Transverse colon (tissue), 4 donors: ENCODE measurements at regions not wholly inside any gene's neighbourhood (a gene's known extent, or its start where the extent isn't known, plus 50 kb on each side); places are given as distances from the start of the nearest gene placed in this dataset.

ENCODE experiments used
- DNase-seq: peaks from one replicate; pipeline ENCODE4 v3.0.0-alpha.2; 2019
- H3K27ac ChIP-seq, 4 donors: fragments of 200-600 bp; sonication (generic); 2 replicates each; pipeline ENCODE4 v1.5.1; 2016 to 2018; ENCODE audit warnings: inconsistent platforms in 4 of 4
- H3K27me3 ChIP-seq: fragments of 200-600 bp; sonication (generic); 2 replicates; pipeline ENCODE4 v1.5.1; 2017; ENCODE audit warnings: inconsistent platforms
- H3K36me3 ChIP-seq, 4 donors: fragments of 200-600 bp; sonication (generic); 2 replicates each; pipeline ENCODE4 v1.5.1; 2017 to 2019; ENCODE audit warnings: inconsistent platforms in 4 of 4
- H3K4me1 ChIP-seq, 4 donors: fragments of 200-600 bp; sonication (generic); 2 replicates each; pipeline ENCODE4 v1.5.1; 2017 to 2020; ENCODE audit warnings: inconsistent platforms in 4 of 4
- H3K4me3 ChIP-seq, 4 donors: fragments of 200-600 bp; sonication (generic); 1 replicate in 1 of 4; 2 replicates in 3 of 4; pipeline versions ENCODE4 v1.5.1 to v1.6.1; 2017 to 2019; ENCODE audit warnings: inconsistent platforms in 4 of 4
- H3K9me3 ChIP-seq, 2 donors: fragments of 200-600 bp; sonication (generic); 2 replicates each; pipeline ENCODE4 v1.5.1; 2017 to 2019; ENCODE audit warnings: inconsistent platforms in 2 of 2
- CTCF ChIP-seq, 5 experiments: fragments of 200-600 bp in 3 of 5; fragments of 450-650 bp in 2 of 5; sonication (generic) in 3 of 5; IDR thresholded peaks; 1 replicate in 2 of 5; 2 replicates in 3 of 5; pipeline ENCODE4 v1.5.1; 2016 to 2017; ENCODE audit warnings: antibody characterized with exemption in 5 of 5, inconsistent platforms in 3 of 5, mild to moderate bottlenecking in 2 of 5, moderate library complexity in 1 of 5
- EP300 ChIP-seq: sonication (generic); formaldehyde crosslinking; IDR thresholded peaks from one replicate; pipeline ENCODE4 v1.6.1; 2017; ENCODE audit warnings: antibody characterized with exemption, low read depth
- POLR2A ChIP-seq: fragments of 450-650 bp; IDR thresholded peaks from one replicate; pipeline ENCODE4 v1.6.1; 2016; ENCODE audit warnings: antibody characterized with exemption, mild to moderate bottlenecking, moderate library complexity
- POLR2AphosphoS5 ChIP-seq, 3 donors: sonication (generic); formaldehyde crosslinking; IDR thresholded peaks; one replicate each; pipeline ENCODE4 v1.6.1; 2016; ENCODE audit warnings: antibody characterized with exemption in 3 of 3
- WGBS, 2 donors: methylation state at CpG; one replicate each; pipeline ENCODE4 v1.1.5; 2018; ENCODE audit warnings: low coverage in 1 of 2; 5-methylcytosine and 5-hydroxymethylcytosine counted together
- in situ Hi-C, 4 donors: fragments of 200-750 bp; cut with MboI; loops; one replicate each; pipeline versions ENCODE4 v1.15.0 to v1.15.1; 2017; ENCODE audit warnings: low sequenced_read_pairs in 3 of 4, low pct_ligation_motif_present in 1 of 4, low pct_unique_long_range_greater_than_20kb in 1 of 4
- intact Hi-C: fragments of 100-400 bp; cut with DNase I; formaldehyde crosslinking; loops from one replicate; pipeline ENCODE4 v1.15.1; 2023; ENCODE audit warnings: low total_unique reads

GRCh38 chr13:47144782-47145181 is 247.9 kb upstream of the HTR2A start:
- no peaks in the 10 kb centered on the region for H3K36me3 ChIP-seq
- no peak for DNase-seq
- in situ Hi-C loops (no loop called here), intact Hi-C loops (no loop called here)
- H3K4me3 ChIP-seq: no peak overlapping the region
- H3K9me3 ChIP-seq: no peaks in the 10 kb centered on the region
- 94 to 100% methylated on average over 1 of the region's 1 CpG for WGBS, 2 donors
- H3K4me1 ChIP-seq: no peaks in the 10 kb centered on the region
- no peak overlapping the region for H3K27ac ChIP-seq
- TF ChIP-seq CTCF (IDR thresholded peaks at IDR 0.05) (no peak), EP300 (no peak), POLR2A (no peak)
- H3K27me3 ChIP-seq: no peaks in the 10 kb centered on the region

- DNase-seq: no peak
- Histone ChIP-seq H3K36me3 (no peaks in the 10 kb centered on the region), H3K4me1 (no peaks in the 10 kb centered on the region), H3K27me3 (no peaks in the 10 kb centered on the region), H3K9me3 (no peaks in the 10 kb centered on the region), H3K27ac (no peak overlapping the region), H3K4me3 (no peak overlapping the region)
- intact Hi-C loops: no loop called here
- in situ Hi-C loops: no loop called here
- TF ChIP-seq EP300 (no peak), POLR2AphosphoS5 (IDR thresholded peaks at IDR 0.05) (no peak), CTCF (IDR thresholded peaks at IDR 0.05) (no peak), POLR2A (no peak)
- 45 to 49% methylated on average over 2 of the region's 2 CpGs for WGBS, 2 donors
Observed at GRCh38 chr13:47142105-47142504, 245.3 kb upstream of the HTR2A start.

GRCh38 chr13:47139519-47139918 is 242.7 kb upstream of the HTR2A start:
- H3K27me3 ChIP-seq: no peaks in the 10 kb centered on the region
- no peaks in the 10 kb centered on the region for H3K4me1 ChIP-seq
- intact Hi-C loops (no loop called here), in situ Hi-C loops (no loop called here)
- 45 to 68% methylated on average over 2 of the region's 2 CpGs for WGBS, 2 donors
- no peak overlapping the region for H3K27ac ChIP-seq
- TF ChIP-seq EP300: no peak
- DNase-seq: no peak
- no peaks in the 10 kb centered on the region for H3K36me3 ChIP-seq
- no peaks in the 10 kb centered on the region for H3K9me3 ChIP-seq
- H3K4me3 ChIP-seq: no peak overlapping the region

GRCh38 chr13:47136504-47136941 is 239.7 kb upstream of the HTR2A start:
- Histone ChIP-seq H3K27ac (no peak overlapping the region), H3K9me3 (no peaks in the 10 kb centered on the region), H3K36me3 (no peaks in the 10 kb centered on the region), H3K4me3 (no peak overlapping the region), H3K27me3 (no peaks in the 10 kb centered on the region), H3K4me1 (no peaks in the 10 kb centered on the region)
- TF ChIP-seq CTCF (IDR thresholded peaks at IDR 0.05): no peak
- TF ChIP-seq POLR2AphosphoS5 (IDR thresholded peaks at IDR 0.05): no peak
- no peak for TF ChIP-seq EP300
- no peak for TF ChIP-seq POLR2A
- 91 to 100% methylated on average over 1 of the region's 1 CpG for WGBS, 2 donors
- no peak for DNase-seq
- intact Hi-C loops: no loop called here
- in situ Hi-C loops: no loop called here

- no peak for DNase-seq
- Histone ChIP-seq H3K36me3 (no peaks in the 10 kb centered on the region), H3K4me1 (no peaks in the 10 kb centered on the region), H3K27me3 (no peaks in the 10 kb centered on the region), H3K27ac (no peak overlapping the region), H3K9me3 (no peaks in the 10 kb centered on the region), H3K4me3 (no peak overlapping the region)
- in situ Hi-C loops: no loop called here
- 51 to 64% methylated on average over 3 to 5 of the region's 5 CpGs for WGBS, 2 donors
- intact Hi-C loops: no loop called here
- TF ChIP-seq EP300 (no peak), CTCF (IDR thresholded peaks at IDR 0.05) (no peak), POLR2AphosphoS5 (IDR thresholded peaks at IDR 0.05) (no peak), POLR2A (no peak)
Observed at GRCh38 chr13:47135800-47136503, 239.1 kb upstream of the HTR2A start.
